Hematopoietic multipotent progenitor cell treated with erythropoietin and hydrocortisone succinate and interleukin-3 and kit ligand, for 8 days (in vitro differentiated cells): ENCODE measurements at regions not wholly inside any gene's neighbourhood (a gene's known extent, or its start where the extent isn't known, plus 50 kb on each side); places are given as distances from the start of the nearest gene placed in this dataset.

Experiments
- DNase-seq: peaks from one replicate; pipeline ENCODE4 v3.0.0-alpha.2; 2015

DNA sequence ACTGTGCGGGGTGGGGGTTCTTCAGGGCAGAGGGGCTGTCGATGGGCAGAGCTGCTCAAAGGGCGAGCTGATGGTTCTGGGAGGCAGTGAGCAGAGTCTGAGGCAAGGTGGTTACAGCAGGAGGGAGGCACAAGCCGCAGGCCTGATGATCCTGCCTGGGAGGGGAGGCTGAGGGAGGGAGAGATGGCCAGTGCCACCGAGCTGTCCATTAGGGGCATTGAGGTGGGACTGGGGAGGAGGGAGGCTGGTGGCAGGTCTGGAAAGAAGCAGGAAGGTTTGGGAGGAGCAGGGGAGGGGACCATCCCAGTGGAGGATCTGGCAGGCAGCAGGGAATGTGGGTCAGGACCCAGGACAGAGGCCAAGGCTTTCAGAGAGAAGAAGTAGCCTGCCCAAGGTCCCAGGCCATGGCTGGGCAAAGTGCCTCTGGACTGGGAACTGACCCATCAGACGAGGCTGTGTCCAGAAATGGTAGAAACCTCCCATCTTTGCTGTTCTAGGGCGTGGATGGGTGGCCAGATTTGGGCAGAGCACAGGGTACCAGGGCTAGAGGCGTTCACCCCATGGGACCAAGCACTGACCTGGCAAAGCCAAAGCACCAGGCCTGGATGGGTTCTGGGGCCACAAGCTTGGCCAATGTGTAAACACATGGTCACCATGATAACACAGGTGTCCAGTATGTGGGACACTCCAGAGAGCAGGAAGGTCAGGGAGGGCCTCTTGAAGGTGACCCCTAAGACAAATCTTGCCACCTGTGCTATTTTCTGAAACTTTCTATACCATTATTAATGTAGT is 55.5 kb downstream of the INHBB start:
- DNase-seq: no peak

DNA sequence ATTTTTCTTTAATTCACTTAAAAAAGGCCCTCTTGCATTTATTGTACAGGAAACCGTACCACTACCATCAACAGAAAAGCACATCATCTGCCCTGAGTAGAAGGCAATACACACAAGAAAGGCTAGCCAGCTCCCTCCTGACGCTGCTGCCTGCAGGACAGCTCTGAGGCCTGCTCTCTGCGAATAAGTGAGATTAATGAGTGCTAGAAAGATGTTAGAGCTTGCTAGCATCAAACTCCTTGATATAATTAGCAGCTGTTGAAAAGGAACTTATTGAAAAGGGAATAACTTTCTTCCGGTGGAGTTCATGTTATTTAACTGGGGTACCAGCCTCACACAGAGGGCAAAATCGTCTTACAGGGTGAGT is 56.1 kb downstream of the INHBB start:
- no peak for DNase-seq

DNA sequence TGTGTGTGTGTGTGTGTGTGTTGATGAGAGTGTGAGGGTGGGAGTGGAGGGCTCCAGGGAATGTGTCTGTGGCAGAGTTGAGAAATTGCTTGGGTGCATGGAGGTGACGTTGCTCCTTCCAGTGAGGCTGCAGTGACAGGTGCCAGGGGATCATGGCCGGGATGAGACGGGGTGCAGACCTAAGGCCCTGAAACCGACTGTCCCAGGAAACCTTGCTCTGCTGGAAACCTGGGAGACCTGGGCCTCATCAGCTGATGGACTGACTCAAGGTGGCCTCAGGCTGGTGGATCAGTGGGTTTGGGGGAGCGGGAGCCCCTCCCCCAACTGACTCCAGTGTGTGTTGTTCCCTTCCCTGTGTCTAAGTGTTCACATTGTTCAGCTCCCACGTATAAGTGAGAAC is 56.6 kb downstream of the INHBB start:
- DNase-seq: no peak

DNA sequence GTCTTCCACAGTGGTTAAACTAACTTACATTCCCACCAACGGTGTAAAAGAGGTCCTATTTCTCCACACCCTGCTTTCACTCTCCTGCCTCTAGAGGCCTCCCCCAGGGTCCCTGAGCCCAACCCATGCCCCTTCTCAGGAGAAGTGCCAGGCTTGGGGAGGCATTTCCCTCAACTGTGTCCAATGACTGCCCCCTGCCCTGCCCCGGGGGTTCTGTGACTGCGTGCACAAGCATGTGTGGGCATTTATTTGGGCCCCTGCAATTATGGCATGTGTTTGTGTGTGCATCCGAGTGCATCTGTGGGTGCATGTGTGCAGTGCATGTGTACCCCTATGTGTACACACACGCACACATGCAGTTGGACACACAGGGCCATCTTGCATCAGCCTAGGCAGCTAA is 57.3 kb downstream of the INHBB start:
- DNase-seq: no peak

DNA sequence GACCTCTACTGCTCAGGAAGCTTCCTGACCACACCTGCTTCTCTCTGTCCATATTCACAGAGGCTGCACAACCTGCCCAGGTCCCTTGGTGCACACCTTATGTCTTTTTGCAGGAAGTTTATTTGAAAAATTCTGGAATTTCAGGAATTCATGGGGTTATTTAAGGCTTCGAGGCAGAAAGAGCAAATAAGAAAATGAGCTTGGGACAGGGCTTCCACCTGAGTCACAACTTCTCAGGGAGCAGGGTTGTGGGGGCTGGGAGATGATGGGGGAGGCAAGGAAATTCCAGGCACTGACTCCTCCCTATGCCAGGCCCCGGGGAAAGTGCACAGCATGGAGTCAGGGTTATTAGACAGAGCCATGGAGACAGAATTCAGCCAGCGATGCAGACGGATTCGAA is 57.7 kb downstream of the INHBB start:
- no peak for DNase-seq

DNA sequence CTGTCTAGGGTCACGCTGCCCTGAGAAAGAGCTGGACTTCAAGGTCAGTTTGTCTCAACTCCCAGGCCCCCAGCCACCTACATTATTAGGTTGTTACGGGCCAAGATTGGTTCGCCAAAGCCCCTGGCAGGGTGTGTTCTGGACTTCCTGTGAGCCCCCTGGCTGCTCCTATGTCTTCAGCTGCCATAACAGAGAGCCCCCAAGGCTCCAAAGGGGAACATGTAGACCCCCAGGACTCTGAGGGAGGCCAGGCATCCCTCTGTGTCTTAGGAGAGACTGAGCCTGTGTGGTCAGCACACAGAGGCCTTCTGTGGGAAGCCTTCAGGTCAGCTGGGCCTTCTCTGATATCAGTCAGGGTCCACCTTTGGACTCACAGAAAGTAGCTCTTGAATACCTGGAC is 58.3 kb downstream of the INHBB start:
- DNase-seq: no peak

DNA sequence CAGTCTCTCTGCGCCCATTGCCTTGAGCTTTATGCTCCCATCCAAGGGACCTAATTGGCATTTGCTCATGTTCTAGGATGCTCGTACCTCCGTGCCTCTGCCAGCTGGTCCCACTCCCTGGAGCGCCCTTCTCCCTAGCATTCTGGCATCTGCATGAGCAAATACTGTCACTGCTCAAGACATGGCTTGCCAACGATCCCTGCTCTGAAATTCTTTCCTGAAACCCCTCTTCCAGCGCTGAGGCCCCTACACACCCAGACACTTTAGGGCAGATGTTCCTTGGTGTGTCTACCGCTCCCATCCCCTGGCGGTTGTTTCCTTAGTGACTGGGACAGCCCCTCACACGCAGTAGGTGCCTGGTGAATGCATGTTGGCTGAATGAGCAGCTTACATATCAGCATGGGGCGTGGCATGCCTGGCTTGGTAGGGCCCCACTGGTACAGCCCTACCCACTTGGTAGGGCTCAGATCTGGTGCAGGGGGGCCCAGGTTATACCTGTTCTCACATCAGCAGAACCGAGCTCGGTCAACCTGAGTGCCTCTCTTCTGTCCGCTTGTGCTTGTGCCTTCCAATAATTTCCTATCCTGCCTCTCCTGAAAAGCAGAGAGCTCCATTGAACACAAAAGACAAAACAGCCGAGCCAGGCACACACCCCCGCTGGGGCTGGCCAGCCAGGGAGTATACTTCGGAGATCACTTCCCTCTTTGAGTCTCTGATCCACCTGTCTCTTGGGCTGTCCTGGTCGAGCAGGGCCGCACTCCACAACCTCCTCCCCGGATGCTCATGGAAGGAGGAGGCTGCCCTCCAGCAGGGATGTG is 59.2 kb downstream of the INHBB start:
- no peak for DNase-seq

DNA sequence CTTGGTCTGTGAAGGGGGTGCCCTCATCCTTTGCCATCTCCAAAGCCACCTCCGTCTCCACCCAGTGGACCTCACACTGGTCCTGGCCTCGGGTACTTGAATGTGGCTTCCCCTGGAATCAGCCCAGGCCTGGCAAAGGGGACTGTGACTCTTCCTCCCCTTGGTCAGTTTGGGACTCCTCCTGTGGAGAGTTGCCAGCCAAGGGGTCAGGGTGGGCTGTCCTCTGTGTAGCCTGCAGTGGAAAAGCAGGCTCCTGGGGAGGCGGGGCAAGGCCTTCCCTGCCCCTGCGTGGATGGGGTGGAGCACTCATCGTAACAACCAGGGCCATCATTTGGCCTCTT is 59.8 kb downstream of the INHBB start:
- no peak for DNase-seq

DNA sequence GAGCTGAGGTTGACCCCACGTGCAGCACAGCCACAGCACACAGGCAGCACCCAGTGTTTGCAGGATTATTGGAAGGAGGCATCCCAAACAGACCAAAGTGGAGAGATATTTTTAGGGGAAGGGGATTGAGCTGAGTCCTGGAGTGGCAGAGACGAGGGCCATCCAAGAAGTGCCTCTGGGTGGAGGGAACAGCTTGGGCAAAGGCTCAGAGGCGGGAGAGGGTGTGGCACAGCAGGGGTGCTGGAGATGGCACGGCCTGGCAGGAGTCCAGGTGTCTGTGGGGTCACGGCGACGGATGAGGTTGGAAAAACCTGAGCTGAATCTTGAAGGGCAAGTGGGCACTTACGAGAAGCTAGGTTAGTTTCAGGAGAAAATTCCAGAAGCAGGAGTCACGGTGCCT is 60.6 kb downstream of the INHBB start:
- no peak for DNase-seq

DNA sequence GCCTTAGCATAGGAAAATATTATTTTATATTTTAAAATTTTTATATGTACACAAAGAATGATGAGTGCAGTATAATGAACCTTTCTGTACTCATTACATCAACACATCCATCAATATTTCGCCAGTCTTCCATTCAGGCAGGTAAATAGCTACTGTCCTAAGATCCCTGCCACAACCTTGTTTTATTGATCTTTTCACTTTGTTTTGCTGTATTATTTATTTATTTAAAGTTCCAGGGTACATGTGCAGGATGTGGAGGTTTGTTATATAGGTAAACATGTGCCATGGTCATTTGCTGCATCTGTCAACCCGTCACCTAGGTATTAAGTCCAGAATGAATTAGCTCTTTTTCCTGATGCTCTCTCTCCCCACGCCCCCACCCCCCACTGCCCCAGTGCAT is 64.6 kb downstream of the INHBB start:
- DNase-seq: no peak

DNA sequence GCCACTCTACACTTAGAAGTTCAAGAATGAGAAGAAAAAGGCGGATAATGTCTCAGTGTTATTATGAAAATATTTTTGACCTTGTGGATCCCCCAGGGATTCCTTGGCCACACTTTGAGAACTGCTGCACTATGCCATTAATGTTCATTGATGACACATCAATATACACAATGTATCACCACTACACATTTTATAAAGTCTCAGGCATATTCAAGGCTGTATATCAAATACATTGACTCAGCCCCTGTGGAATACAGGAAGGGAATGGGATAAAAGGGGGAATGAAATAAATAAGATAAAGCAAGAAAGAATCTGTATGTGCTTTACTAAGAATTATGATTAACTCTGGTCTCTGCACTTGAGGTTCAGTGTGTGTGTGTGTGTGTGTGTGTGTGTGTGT is 69.1 kb downstream of the INHBB start:
- no peak for DNase-seq

DNA sequence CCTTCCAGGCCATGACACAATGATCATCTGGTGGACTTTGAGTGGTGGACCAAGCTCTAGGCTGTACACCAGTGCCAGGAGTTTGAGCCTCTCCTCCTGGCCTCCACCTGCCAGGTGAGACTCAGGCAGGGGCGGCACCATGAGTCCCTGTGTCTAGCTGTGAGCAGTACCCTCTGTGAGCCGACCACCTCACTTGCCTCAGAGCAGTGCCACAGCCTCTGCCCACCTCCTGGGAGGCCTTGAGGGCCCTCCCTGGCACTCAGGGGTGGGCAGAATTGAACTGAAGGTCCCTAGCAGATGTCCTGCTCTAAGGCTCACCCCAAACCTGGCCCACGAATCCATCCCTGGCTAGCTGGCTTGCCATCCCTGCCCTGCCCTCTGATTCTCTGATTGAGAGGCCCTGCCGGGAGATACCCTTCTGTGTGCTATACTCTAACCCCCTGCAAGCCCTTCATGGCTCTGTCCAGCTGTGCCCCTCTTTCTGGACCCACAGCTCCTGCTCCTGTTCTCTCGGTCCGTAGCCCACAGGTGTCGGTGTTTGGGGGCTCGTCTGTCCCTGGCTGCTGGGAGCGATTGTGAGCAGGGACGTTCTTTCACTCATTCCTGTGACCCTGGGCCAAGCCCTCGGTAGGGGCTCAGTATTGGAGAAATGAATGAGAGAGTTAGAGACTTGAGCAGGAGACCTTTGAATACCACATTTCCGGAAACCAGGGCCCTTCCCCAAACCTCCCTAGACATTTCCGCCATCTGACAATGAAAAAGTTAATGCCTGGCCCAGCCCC is 70.0 kb downstream of the INHBB start:
- DNase-seq: no peak

DNA sequence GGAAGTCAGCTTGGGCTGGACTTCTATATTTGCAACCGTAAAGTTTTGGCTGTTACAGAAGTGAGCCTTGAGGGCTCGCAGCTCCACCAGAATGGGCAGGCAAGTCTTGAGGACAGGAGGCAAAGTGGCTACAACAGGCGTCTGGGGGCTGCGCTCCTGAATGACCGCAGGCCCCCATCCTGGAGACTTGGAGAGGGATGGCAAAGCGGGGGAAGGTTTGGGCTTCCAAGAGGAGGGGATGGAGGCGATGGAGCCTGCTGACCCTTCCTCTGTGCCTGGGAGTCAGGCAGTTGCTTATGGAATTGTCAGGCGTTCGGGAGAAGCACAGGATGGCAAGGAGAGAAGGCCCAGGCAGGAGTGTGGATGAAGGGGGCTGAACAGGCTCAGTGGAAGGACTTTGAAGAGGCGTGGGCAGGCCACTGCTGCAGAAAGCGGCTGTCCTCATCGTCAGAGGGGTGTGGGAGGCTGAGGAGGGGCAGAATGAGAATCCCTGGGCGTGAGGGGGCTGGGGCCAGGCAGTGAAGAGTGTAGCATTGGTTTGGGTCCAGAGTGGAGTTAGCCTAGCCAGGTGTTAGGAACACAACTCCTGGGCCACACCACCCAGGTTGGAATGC is 72.3 kb downstream of the INHBB start:
- DNase-seq: no peak

DNA sequence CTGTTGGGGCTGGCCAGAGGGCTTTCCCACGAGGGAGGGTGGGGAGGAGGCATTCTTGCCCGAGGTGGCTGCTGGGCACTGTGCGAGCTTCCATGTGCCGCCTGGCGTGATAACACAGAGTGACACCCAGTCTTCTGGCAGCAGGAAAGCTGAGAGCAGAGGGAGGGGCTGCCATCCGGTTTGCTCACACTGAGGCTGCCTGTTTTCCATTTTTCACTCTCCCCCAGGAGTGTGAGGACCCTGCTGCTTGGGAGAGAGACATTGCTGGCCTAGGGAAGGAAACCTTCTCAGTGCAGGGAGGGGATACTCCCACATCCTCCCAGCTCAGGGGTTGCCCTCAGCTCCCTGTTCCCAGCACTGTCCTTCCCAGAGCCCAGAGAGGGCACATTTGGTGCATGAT is 73.1 kb downstream of the INHBB start:
- DNase-seq: no peak

DNA sequence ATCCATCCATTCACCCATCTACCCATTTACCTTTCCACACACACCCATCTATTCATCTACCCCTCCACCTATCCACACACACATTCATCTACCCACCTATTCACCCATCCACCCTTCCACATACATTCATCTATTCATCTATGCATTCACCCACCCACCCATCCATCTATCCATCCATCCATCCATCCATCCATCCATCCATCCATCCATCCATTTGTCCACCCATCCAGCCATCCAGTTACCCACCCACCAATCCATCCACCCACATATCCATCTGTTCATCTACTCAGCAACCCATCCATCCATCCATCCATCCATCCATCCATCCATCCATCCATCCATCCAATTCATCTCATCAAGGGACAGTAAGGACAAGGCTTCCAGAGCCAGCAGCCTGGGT is 74.0 kb downstream of the INHBB start:
- no peak for DNase-seq

DNA sequence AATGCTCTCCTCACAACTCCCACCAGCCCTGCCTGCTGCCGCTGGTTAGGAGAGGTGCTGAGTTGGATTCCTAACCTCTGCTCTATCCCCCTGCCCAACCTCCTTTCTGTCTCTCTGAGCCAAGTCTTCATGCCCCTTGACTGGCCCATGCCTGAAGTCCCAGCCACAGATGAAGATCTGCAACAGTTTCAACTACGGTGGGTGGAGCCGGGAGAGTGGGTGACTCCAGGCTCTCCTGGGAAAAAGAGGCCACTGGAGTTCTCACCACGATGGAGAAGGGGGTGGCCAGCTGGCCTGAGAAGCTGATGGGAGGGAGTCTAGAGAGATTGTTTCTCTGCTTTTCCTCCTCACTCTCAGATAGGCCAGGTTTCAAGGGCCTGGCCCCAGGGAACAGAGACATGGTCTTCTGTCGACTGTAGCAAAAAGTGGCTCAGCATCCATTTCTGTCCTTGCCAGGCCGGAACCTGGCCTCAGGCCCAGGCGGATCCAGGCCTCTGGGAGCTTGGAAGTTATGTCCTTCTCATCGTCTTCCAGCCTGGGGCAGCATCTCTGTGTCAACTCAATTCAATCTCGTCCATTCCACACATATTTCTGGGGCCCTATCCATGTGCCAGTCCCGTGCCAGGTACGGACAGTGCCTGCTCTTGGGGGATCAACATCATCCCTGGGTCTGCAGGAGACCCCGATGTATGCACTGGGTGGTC is 75.3 kb downstream of the INHBB start:
- DNase-seq: no peak

DNA sequence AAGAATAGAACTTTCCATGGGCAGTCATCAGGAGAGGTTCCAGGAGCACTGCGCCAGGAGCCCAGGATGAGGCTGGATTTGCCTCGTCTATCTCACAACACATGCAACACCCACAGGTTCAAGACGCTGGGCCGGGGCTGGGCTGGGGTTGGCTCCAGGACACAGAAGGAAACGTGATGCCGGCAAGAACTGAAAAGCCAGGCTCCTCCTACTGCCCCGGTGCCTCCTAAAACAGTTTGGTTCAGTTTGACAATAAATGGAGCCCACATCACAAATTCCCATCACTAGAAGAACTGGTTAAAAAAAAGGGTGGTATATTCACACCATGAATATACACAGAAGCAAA is 75.9 kb downstream of the INHBB start:
- DNase-seq: no peak

DNA sequence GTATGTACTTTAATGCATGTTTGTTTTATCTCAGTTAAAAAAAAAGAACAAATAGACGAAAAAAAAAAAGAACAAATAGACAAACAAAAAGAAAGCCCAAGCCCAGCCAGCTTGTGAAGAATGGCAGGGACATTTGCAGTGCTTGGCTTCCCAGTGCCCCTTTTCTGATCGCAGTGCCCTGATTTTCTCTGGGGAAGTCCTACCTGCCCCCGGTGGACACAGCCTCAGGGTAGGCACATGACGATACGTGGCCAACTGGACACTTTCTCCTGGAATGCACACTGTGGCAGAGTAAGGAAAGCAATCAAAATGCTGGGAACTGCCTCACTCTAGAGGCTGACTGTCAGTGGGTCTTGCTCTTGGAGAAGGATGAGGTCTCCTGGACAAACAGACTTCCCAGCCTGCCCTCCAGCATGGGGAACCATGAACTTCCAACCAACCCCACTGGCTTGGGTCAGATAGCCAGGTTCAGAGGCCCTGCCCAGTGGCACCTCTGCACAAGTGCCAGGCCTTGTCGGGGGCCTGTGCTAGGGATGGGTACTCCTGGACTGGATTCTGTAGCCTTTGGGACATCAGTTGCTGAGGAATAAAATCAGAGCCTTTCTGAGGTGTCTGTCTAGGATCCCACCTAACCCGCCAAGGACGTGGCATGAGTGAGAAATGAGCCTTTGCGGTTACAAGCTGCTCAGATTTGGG is 76.7 kb downstream of the INHBB start:
- no peak for DNase-seq

DNA sequence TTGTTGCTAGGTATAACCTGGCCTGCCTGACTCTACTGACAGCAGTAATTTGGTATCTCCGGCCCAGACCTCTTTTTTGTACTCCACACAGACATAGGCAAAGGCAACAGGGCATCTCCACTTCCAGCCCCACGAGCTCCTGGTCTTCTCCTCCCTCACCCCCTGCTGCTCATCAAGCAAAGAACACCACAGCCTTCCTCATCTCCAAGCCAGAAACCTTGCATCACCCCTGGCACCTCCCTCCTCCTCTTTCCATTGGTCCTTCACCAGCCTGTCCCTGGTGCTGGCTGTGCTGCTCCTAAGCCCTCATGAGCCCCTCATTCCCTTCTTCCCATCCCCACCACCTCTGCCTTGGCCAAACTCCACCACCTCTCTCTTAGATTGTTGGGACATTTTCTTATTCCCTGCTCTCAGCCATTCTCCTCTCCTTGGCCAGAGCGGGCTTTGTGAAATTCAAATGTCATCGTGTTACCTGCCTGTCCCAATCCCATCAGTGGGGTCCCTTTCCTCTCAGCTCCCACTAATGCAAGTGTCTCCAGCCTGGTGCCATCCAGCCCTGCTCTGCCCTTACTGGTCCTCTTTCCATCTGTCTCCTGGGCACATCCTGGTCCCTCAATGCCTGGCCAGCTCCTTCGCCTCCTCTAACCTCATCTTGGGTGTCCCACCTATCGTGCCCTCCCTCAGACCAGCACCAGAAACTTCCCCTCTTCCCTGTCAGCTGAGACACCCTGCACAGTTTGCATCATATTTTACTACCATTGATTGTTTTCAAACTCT is 77.4 kb downstream of the INHBB start:
- DNase-seq: no peak

DNA sequence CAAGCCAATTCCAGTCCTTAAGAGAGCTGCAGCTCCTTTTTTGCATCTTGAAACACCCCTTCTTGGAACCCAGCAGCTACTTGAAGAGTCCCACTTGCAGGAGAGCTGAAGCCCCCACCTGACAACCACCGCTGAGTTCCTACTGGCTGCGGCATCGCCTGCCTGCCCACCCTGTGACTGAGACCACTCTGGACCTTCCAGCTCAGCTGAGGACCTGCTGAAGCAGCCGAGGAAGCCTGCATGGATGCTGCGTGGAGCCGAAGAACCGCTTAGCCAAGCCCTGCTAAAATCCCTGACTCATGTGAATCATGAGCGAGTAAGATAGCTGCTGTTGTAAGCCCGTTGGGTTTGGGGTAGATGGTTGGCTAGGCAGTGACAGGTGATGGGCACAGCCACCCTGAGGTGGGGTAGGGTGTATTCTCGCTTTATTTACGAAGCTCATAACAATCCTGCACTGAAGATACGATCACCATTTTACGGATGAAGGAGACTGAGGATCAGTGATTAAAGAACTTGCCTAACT is 78.4 kb downstream of the INHBB start:
- DNase-seq: no peak

DNA sequence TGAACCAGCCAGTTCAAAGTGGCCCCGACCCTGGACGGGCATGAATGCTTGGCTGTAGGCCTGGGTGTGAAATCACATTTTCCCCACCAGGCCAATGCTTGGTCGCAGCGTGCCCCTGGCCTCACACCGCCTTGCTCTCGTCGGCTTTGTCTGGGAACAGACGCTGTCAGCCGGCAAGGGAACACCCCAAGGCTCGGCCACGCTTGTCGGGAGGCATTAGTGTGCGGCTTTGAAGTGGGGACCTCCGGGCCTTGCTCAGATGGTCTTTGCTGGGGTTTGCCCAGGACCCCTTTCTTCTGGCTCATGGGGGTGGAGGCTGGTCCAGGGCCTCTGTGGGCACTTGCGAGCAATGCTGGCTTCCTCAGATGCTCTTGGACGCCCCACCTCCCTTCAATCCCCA is 79.1 kb downstream of the INHBB start:
- no peak for DNase-seq
